ENCODE measurements at regions not wholly inside any gene's neighbourhood (a gene's known extent, or its start where the extent isn't known, plus 50 kb on each side); places are given as distances from the start of the nearest gene placed in this dataset.
"Not testable (repeated sequence)": the region's sequence is repeated elsewhere in the genome, so short reads cannot be mapped to it uniquely, and the experiment has no call there.

DNA sequence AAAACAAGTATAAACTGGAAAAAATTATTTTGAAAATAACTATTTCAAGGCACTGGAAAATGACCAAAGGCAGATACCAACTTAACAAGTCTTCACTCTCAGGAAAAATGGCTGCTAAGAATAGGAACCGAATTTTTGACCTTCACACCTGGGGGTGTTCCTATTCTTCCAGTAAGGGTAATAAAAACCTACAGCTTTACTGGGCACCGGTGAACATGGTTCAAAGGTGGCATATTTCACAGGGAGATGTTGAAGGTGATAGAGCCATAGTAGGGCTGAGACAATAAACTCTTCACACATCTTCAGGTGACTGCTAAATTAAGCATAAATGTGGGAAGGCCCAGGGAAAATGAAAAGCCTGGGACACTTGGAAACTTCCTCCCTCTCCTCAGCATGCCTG is 65.4 kb upstream of the IFFO2 start:
- CTCF ChIA-PET (ENCODE audit: low intra/inter-chr PET ratio, low total read pairs): no interaction called here
- in situ Hi-C loops (cut with HindIII; ENCODE audit: extremely low pct_ligation_motif_present, low pct_unique_long_range_greater_than_20kb) (no loop called here), intact Hi-C loops (cut with micrococcal nuclease; ENCODE audit: unreplicated experiment) (no loop called here)
- H3K27me3 ChIP-seq (ENCODE audit: control insufficient read depth in 1 of 2, insufficient read depth in 2 of 2, low read length in 2 of 2): no peaks in the 10 kb centered on the region
- H4K20me1 ChIP-seq (ENCODE audit: insufficient read depth, low read length): no peaks in the 10 kb centered on the region
- ATAC-seq (no peak), DNase-seq (ENCODE audit: low spot score) (no peak), FAIRE-seq (no peak)
- 7% methylated on average over 2 of the region's 2 CpGs for WGBS (ENCODE audit: low lambda C conversion rate)
- no peaks in the 10 kb centered on the region for H3K36me3 ChIP-seq (replicated peaks in 1 of 2; ENCODE audit: control insufficient read depth in 1 of 2, insufficient read depth in 2 of 2, low read length in 2 of 2)
- no peak overlapping the region for H3K4me2 ChIP-seq (ENCODE audit: low read depth, low read length)
- no peak overlapping the region for H3K27ac ChIP-seq (ENCODE audit: extremely low read length, insufficient read depth, low read length)
- no peak overlapping the region for H2AFZ ChIP-seq (ENCODE audit: low read length)
- no peak overlapping the region for H3K9ac ChIP-seq (ENCODE audit: insufficient read depth, low read depth, low read length)
- H3K4me1 ChIP-seq (ENCODE audit: insufficient read depth, low read length): peaks cover 5% of the 10 kb centered on the region; the same call in 1 of the 2 replicates
- no peaks in the 10 kb centered on the region for H3K79me2 ChIP-seq (ENCODE audit: insufficient read depth, low read length)
- no peaks in the 10 kb centered on the region for H3K9me3 ChIP-seq (ENCODE audit: low read length)
- no TSS peak for BruUV-seq (replicated peaks)
- POLR2A ChIA-PET: no interaction called here
- TF ChIP-seq KLF16 (CRISPR knock-in tag; IDR thresholded peaks at IDR 0.05) (no peak), FOXK2 (IDR thresholded peaks at IDR 0.05) (no peak), SP2 (CRISPR knock-in tag; IDR thresholded peaks at IDR 0.05) (no peak)
- no peak overlapping the region for H3K4me3 ChIP-seq (replicated peaks in 1 of 3; ENCODE audit: insufficient read depth in 1 of 3, low read depth in 2 of 3, low read length in 3 of 3)

GRCh38 chr1:19019288-19019687 is 62.8 kb upstream of the IFFO2 start:
- not testable (repeated sequence) for H3K9me3 ChIP-seq (ENCODE audit: low read length); H3K4me3 ChIP-seq (replicated peaks in 1 of 3; ENCODE audit: insufficient read depth in 1 of 3, low read depth in 2 of 3, low read length in 3 of 3)
- H3K4me1 ChIP-seq (ENCODE audit: insufficient read depth, low read length): peaks cover 12% of the 10 kb centered on the region

DNA sequence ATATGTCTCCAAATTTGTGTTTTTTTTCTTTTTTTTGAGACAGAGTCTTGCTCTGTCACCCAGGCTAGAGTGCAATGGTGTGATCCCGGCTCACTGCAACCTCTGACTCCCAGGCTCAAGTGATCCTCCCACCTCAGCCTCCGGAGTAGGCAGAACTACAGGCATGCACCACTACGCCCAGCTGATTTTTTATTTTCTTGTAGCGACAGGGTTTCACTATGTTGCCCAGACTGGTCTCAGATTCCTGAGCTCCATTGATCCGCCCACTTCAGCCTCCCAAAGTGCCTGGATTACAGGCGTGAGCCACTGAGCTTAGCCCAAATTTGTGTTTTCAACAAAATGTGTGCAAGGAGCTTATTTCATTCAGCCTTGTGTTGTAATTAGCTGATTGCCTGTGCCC is 59.0 kb upstream of the IFFO2 start:
- Histone ChIP-seq H3K79me2 (ENCODE audit: insufficient read depth, low read length) (no peaks in the 10 kb centered on the region), H3K27me3 (ENCODE audit: control insufficient read depth in 1 of 2, insufficient read depth in 2 of 2, low read length in 2 of 2) (no peaks in the 10 kb centered on the region), H3K4me3 (replicated peaks in 1 of 3; ENCODE audit: insufficient read depth in 1 of 3, low read depth in 2 of 3, low read length in 3 of 3) (no peak overlapping the region), H4K20me1 (ENCODE audit: insufficient read depth, low read length) (no peaks in the 10 kb centered on the region), H2AFZ (ENCODE audit: low read length) (no peak overlapping the region), H3K4me2 (ENCODE audit: low read depth, low read length) (no peak overlapping the region), H3K9me3 (ENCODE audit: low read length) (no peaks in the 10 kb centered on the region), H3K4me1 (ENCODE audit: insufficient read depth, low read length) (peaks cover 45% of the 10 kb centered on the region), H3K9ac (ENCODE audit: insufficient read depth, low read depth, low read length) (no peak overlapping the region), H3K36me3 (replicated peaks in 1 of 2; ENCODE audit: control insufficient read depth in 1 of 2, insufficient read depth in 2 of 2, low read length in 2 of 2) (no peaks in the 10 kb centered on the region), H3K27ac (ENCODE audit: extremely low read length, insufficient read depth, low read length) (no peak overlapping the region)
- BruUV-seq (replicated peaks): no TSS peak
- 90% methylated on average over 6 of the region's 6 CpGs for WGBS (ENCODE audit: low lambda C conversion rate)
- FAIRE-seq: no peak
- in situ Hi-C loops (cut with HindIII; ENCODE audit: extremely low pct_ligation_motif_present, low pct_unique_long_range_greater_than_20kb) (no loop called here), intact Hi-C loops (cut with micrococcal nuclease; ENCODE audit: unreplicated experiment) (no loop called here)
- ChIA-PET POLR2A (no interaction called here), CTCF (ENCODE audit: low intra/inter-chr PET ratio, low total read pairs) (no interaction called here)
- no peak for ATAC-seq
- DNase-seq (ENCODE audit: low spot score): no peak
- TF ChIP-seq GATA4 (IDR thresholded peaks at IDR 0.05; ENCODE audit: borderline replicate concordance, low read depth): no peak
- no peak for TF ChIP-seq ZNF800 (CRISPR knock-in tag; IDR thresholded peaks at IDR 0.05)
- no peak for TF ChIP-seq THYN1 (CRISPR knock-in tag; IDR thresholded peaks at IDR 0.05; ENCODE audit: borderline replicate concordance, low read depth)
- no peak for TF ChIP-seq SOX13 (IDR thresholded peaks at IDR 0.05)
- no peak for TF ChIP-seq SOX13 (CRISPR knock-in tag; conservative IDR thresholded peaks at IDR 0.05 in 1 of 2, IDR thresholded peaks at IDR 0.05 in 1 of 2)
- TF ChIP-seq ZNF18 (CRISPR knock-in tag; IDR thresholded peaks at IDR 0.05; ENCODE audit: insufficient replicate concordance): no peak

More at GRCh38 chr1:19019288-19019687, 62.8 kb upstream of the IFFO2 start:
- H3K9ac ChIP-seq (ENCODE audit: insufficient read depth, low read depth, low read length); ATAC-seq; H3K79me2 ChIP-seq (ENCODE audit: insufficient read depth, low read length); CTCF ChIA-PET (ENCODE audit: low intra/inter-chr PET ratio, low total read pairs); H3K27ac ChIP-seq (ENCODE audit: extremely low read length, insufficient read depth, low read length); intact Hi-C loops (cut with micrococcal nuclease; ENCODE audit: unreplicated experiment); H3K36me3 ChIP-seq (replicated peaks in 1 of 2; ENCODE audit: control insufficient read depth in 1 of 2, insufficient read depth in 2 of 2, low read length in 2 of 2); H2AFZ ChIP-seq (ENCODE audit: low read length); H3K27me3 ChIP-seq (ENCODE audit: control insufficient read depth in 1 of 2, insufficient read depth in 2 of 2, low read length in 2 of 2); H4K20me1 ChIP-seq (ENCODE audit: insufficient read depth, low read length); H3K4me2 ChIP-seq (ENCODE audit: low read depth, low read length); BruUV-seq (replicated peaks); in situ Hi-C loops (cut with HindIII; ENCODE audit: extremely low pct_ligation_motif_present, low pct_unique_long_range_greater_than_20kb); POLR2A ChIA-PET; DNase-seq (ENCODE audit: low spot score); FAIRE-seq: not testable (repeated sequence)
- WGBS (ENCODE audit: low lambda C conversion rate): 79% methylated on average over 4 of the region's 4 CpGs

Measured in HepG2 (cell line).